Spleen (tissue), 7 donors: ENCODE measurements at regions not wholly inside any gene's neighbourhood (a gene's known extent, or its start where the extent isn't known, plus 50 kb on each side); places are given as distances from the start of the nearest gene placed in this dataset.

ENCODE experiments used
- POLR2A ChIP-seq, 3 donors: fragments of 450-650 bp; IDR thresholded peaks; one replicate each; pipeline ENCODE4 v1.5.1; 2017; ENCODE audit warnings: antibody characterized with exemption in 3 of 3, mild to moderate bottlenecking in 1 of 3
- TF ChIP-seq, protein P1 (sequence below), 11 experiments: fragments of 200-600 bp in 7 of 11; fragments of 450-650 bp in 4 of 11; sonication (generic) in 4 of 11; IDR thresholded peaks in 8 of 11; conservative IDR thresholded peaks in 3 of 11; 1 replicate in 7 of 11; 2 replicates in 4 of 11; pipeline versions ENCODE4 v1.4.0 to v1.8.0; 2016 to 2021; ENCODE audit warnings: antibody characterized with exemption in 11 of 11, inconsistent platforms in 4 of 11, mild to moderate bottlenecking in 1 of 11
- donor health status: DM: no; HTN: no; CAD: no; lungs with moderate emphysema.
- donor health status: DM: no; HTN: no; CAD: no.
- donor health status: DM: no; HTN: no; CAD: no.

DNA sequence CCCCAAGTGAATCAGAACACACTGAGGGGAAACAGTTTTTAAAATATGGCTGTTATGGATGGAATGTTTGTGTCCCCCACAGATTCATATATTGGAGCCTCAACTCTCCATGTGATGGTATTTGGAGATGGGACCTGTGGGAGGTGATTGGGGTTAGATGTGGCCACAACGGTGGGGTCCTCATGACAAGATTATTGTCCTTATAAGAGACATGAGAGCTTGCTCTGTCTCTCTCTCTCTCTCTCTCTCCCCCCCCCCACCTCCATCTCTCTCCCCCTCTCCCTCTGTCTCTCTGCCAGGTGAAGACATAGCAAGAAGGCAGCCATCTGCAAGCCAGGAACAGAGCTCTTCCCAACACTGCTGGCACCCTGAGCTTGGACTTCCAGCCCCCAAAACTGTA is 315.8 kb upstream of the MGMT start:
- no peak for TF ChIP-seq POLR2A (IDR thresholded peaks at IDR 0.05)
- TF ChIP-seq, protein P1, sequence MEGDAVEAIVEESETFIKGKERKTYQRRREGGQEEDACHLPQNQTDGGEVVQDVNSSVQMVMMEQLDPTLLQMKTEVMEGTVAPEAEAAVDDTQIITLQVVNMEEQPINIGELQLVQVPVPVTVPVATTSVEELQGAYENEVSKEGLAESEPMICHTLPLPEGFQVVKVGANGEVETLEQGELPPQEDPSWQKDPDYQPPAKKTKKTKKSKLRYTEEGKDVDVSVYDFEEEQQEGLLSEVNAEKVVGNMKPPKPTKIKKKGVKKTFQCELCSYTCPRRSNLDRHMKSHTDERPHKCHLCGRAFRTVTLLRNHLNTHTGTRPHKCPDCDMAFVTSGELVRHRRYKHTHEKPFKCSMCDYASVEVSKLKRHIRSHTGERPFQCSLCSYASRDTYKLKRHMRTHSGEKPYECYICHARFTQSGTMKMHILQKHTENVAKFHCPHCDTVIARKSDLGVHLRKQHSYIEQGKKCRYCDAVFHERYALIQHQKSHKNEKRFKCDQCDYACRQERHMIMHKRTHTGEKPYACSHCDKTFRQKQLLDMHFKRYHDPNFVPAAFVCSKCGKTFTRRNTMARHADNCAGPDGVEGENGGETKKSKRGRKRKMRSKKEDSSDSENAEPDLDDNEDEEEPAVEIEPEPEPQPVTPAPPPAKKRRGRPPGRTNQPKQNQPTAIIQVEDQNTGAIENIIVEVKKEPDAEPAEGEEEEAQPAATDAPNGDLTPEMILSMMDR (IDR thresholded peaks at IDR 0.05 in 8 of 11, conservative IDR thresholded peaks at IDR 0.05 in 3 of 11): no peak
